Adrenal gland (tissue), 5 donors: ENCODE measurements at regions not wholly inside any gene's neighbourhood (a gene's known extent, or its start where the extent isn't known, plus 50 kb on each side); places are given as distances from the start of the nearest gene placed in this dataset.

ENCODE experiments used
- POLR2A ChIP-seq, 2 donors: fragments of 450-650 bp; IDR thresholded peaks; one replicate each; pipeline ENCODE4 v1.6.1; 2017; ENCODE audit warnings: antibody characterized with exemption in 2 of 2, mild to moderate bottlenecking in 2 of 2, moderate library complexity in 1 of 2
- TF ChIP-seq, protein P1 (sequence below), 6 experiments: fragments of 450-650 bp in 4 of 6; fragments of 200-600 bp in 2 of 6; sonication (generic) in 1 of 6; IDR thresholded peaks; 1 replicate in 5 of 6; 2 replicates in 1 of 6; pipeline versions ENCODE4 v1.5.1 to v1.8.0; 2016 to 2021; ENCODE audit warnings: antibody characterized with exemption in 6 of 6, mild to moderate bottlenecking in 2 of 6, moderate library complexity in 1 of 6
- donor health status: DM: no; HTN: no; CAD: no.

DNA sequence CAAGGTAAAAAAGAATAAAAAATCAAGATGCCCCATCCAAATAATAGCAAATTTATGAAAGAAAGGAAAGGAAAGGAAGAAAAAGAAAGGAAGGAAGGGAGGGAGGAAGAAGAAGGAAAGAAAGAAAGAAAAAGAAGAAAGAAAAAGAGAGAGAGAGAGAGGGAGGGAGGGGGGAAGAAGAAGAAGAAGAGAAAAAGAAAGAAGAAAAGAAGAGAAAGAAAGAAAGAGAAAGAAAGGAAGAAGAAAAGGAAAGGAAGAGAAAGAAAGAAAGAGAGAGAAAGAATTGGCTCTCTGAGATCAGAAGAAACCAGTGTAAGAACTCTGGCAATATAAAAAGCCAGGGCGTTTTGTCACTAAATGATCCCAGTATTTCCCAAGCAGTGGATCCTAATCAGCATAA, 401.7 kb downstream of the EPHA7 start:
- TF ChIP-seq, protein P1, sequence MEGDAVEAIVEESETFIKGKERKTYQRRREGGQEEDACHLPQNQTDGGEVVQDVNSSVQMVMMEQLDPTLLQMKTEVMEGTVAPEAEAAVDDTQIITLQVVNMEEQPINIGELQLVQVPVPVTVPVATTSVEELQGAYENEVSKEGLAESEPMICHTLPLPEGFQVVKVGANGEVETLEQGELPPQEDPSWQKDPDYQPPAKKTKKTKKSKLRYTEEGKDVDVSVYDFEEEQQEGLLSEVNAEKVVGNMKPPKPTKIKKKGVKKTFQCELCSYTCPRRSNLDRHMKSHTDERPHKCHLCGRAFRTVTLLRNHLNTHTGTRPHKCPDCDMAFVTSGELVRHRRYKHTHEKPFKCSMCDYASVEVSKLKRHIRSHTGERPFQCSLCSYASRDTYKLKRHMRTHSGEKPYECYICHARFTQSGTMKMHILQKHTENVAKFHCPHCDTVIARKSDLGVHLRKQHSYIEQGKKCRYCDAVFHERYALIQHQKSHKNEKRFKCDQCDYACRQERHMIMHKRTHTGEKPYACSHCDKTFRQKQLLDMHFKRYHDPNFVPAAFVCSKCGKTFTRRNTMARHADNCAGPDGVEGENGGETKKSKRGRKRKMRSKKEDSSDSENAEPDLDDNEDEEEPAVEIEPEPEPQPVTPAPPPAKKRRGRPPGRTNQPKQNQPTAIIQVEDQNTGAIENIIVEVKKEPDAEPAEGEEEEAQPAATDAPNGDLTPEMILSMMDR (IDR thresholded peaks at IDR 0.05), result no peak
- TF ChIP-seq POLR2A (IDR thresholded peaks at IDR 0.05), result no peak
